Retinal pigment epithelial cell (primary cell): ENCODE measurements at regions not wholly inside any gene's neighbourhood (a gene's known extent, or its start where the extent isn't known, plus 50 kb on each side); places are given as distances from the start of the nearest gene placed in this dataset.

ENCODE experiments used
- DNase-seq: peaks from one replicate; pipeline ENCODE4 v3.0.0-alpha.2; 2010; ENCODE audit warnings: low read depth
- H3K4me3 ChIP-seq: 2 replicates; pipeline ENCODE4 v1.5.1; 2011; ENCODE audit warnings: mild to moderate bottlenecking, low read length, control low read depth, moderate library complexity
- CTCF ChIP-seq: conservative IDR thresholded peaks from 2 replicates; pipeline ENCODE4 v1.5.1; 2011; ENCODE audit warnings: low read depth, low read length, control low read depth, inconsistent platforms

- TF ChIP-seq CTCF: no peak
- DNase-seq: no peak
- no peak overlapping the region for H3K4me3 ChIP-seq
Observed at GRCh38 chr5:60415443-60415842, 284.5 kb downstream of the DEPDC1B start.

- H3K4me3 ChIP-seq: no peak overlapping the region
- TF ChIP-seq CTCF: no peak
- DNase-seq: no peak
Observed at GRCh38 chr5:60410427-60410826, 289.5 kb downstream of the DEPDC1B start.

- no peak for TF ChIP-seq CTCF
Observed at GRCh38 chr5:60404171-60404570, 295.8 kb downstream of the DEPDC1B start.

GRCh38 chr5:60403343-60404006 lies 296.5 kb downstream of the DEPDC1B start:
- TF ChIP-seq CTCF: no peak
- H3K4me3 ChIP-seq: no peak overlapping the region
- no peak for DNase-seq

More at GRCh38 chr5:60404171-60404570, 295.8 kb downstream of the DEPDC1B start:
- H3K4me3 ChIP-seq: no peak overlapping the region
- no peak for DNase-seq

GRCh38 chr5:60402161-60402785 lies 297.7 kb downstream of the DEPDC1B start:
- H3K4me3 ChIP-seq: no peak overlapping the region
- no peak for DNase-seq
- TF ChIP-seq CTCF: no peak

- DNase-seq: no peak
- H3K4me3 ChIP-seq: no peak overlapping the region
- TF ChIP-seq CTCF: no peak
Observed at GRCh38 chr5:60401526-60401925, 298.4 kb downstream of the DEPDC1B start.

GRCh38 chr5:60399507-60399906 lies 300.5 kb downstream of the DEPDC1B start:
- TF ChIP-seq CTCF: no peak
- DNase-seq: no peak
- no peak overlapping the region for H3K4me3 ChIP-seq
